ENCODE measurements at regions not wholly inside any gene's neighbourhood (a gene's known extent, or its start where the extent isn't known, plus 50 kb on each side); places are given as distances from the start of the nearest gene placed in this dataset.

- TF ChIP-seq POLR2AphosphoS5 (IDR thresholded peaks at IDR 0.05) (no peak), POLR2A (IDR thresholded peaks at IDR 0.05) (no peak), EP300 (IDR thresholded peaks at IDR 0.05) (no peak), CTCF (IDR thresholded peaks at IDR 0.05) (no peak)
- Histone ChIP-seq H3K36me3 (no peaks in the 10 kb centered on the region), H3K9me3 (peaks cover 0 to 7% (median 0%) of the 10 kb centered on the region in 4 donors), H3K27ac (no peak overlapping the region), H3K27me3 (no peaks in the 10 kb centered on the region), H3K4me1 (no peaks in the 10 kb centered on the region), H3K4me3 (no peak overlapping the region)
- DNase-seq, result no peak
- WGBS, 5 donors, result 71 to 92% (median 88%) methylated on average over 2 of the region's 2 CpGs
- intact Hi-C loops (cut with DNase I; ENCODE audit: low total_unique reads), result no loop called here
These were observed 724.0 kb upstream of the FZD8 start for GRCh38 chr10:36366065-36366464.

GRCh38 chr10:36362257-36362656, 720.2 kb upstream of the FZD8 start:
- H3K27ac ChIP-seq, result no peak overlapping the region
- DNase-seq, result no peak
- no peaks in the 10 kb centered on the region for H3K27me3 ChIP-seq
- no peak overlapping the region for H3K4me3 ChIP-seq
- TF ChIP-seq POLR2AphosphoS5 (IDR thresholded peaks at IDR 0.05), result no peak
- TF ChIP-seq POLR2A (IDR thresholded peaks at IDR 0.05), result no peak
- TF ChIP-seq CTCF (IDR thresholded peaks at IDR 0.05), result no peak
- TF ChIP-seq EP300 (IDR thresholded peaks at IDR 0.05), result no peak
- WGBS, 5 donors, result 43 to 51% (median 44%) methylated on average over 2 of the region's 2 CpGs
- H3K9me3 ChIP-seq, result peaks cover 0 to 7% (median 0%) of the 10 kb centered on the region in 4 donors
- no peaks in the 10 kb centered on the region for H3K36me3 ChIP-seq
- intact Hi-C loops (cut with DNase I; ENCODE audit: low total_unique reads), result no loop called here
- no peaks in the 10 kb centered on the region for H3K4me1 ChIP-seq

GRCh38 chr10:36358736-36359135, 716.6 kb upstream of the FZD8 start:
- H3K27ac ChIP-seq, result no peak overlapping the region
- H3K27me3 ChIP-seq, result no peaks in the 10 kb centered on the region
- no peaks in the 10 kb centered on the region for H3K4me1 ChIP-seq
- no peak overlapping the region for H3K4me3 ChIP-seq
- 36 to 73% (median 70%) methylated on average over 3 of the region's 3 CpGs for WGBS, 5 donors
- no peak for DNase-seq
- intact Hi-C loops (cut with DNase I; ENCODE audit: low total_unique reads), result no loop called here
- no peaks in the 10 kb centered on the region for H3K36me3 ChIP-seq
- no peak for TF ChIP-seq EP300 (IDR thresholded peaks at IDR 0.05)
- TF ChIP-seq POLR2AphosphoS5 (IDR thresholded peaks at IDR 0.05), result no peak
- no peak for TF ChIP-seq CTCF (IDR thresholded peaks at IDR 0.05)
- no peak for TF ChIP-seq POLR2A (IDR thresholded peaks at IDR 0.05)
- H3K9me3 ChIP-seq, result no peaks in the 10 kb centered on the region

- DNase-seq, result no peak
- WGBS, 5 donors, result 87 to 95% (median 92%) methylated on average over 2 of the region's 2 CpGs
- no peak for TF ChIP-seq EP300 (IDR thresholded peaks at IDR 0.05)
- no peak for TF ChIP-seq POLR2A (IDR thresholded peaks at IDR 0.05)
- TF ChIP-seq CTCF (IDR thresholded peaks at IDR 0.05), result no peak
- no peak for TF ChIP-seq POLR2AphosphoS5 (IDR thresholded peaks at IDR 0.05)
- intact Hi-C loops (cut with DNase I; ENCODE audit: low total_unique reads), result no loop called here
- Histone ChIP-seq H3K4me3 (no peak overlapping the region), H3K27ac (no peak overlapping the region), H3K27me3 (no peaks in the 10 kb centered on the region), H3K36me3 (no peaks in the 10 kb centered on the region), H3K4me1 (no peaks in the 10 kb centered on the region), H3K9me3 (no peaks in the 10 kb centered on the region)
These were observed 712.5 kb upstream of the FZD8 start for GRCh38 chr10:36354633-36355032.
